Transverse colon (tissue), 4 donors: ENCODE measurements at regions not wholly inside any gene's neighbourhood (a gene's known extent, or its start where the extent isn't known, plus 50 kb on each side); places are given as distances from the start of the nearest gene placed in this dataset.
A peak's percentile ranks its signal among the peaks of the same experiment; 100 is the strongest.

ENCODE experiments used
- DNase-seq: peaks from one replicate; pipeline ENCODE4 v3.0.0-alpha.2; 2019
- H3K27ac ChIP-seq, 4 donors: fragments of 200-600 bp; sonication (generic); 2 replicates each; pipeline ENCODE4 v1.5.1; 2016 to 2018; ENCODE audit warnings: inconsistent platforms in 4 of 4
- H3K27me3 ChIP-seq: fragments of 200-600 bp; sonication (generic); 2 replicates; pipeline ENCODE4 v1.5.1; 2017; ENCODE audit warnings: inconsistent platforms
- H3K36me3 ChIP-seq, 4 donors: fragments of 200-600 bp; sonication (generic); 2 replicates each; pipeline ENCODE4 v1.5.1; 2017 to 2019; ENCODE audit warnings: inconsistent platforms in 4 of 4
- H3K4me1 ChIP-seq, 4 donors: fragments of 200-600 bp; sonication (generic); 2 replicates each; pipeline ENCODE4 v1.5.1; 2017 to 2020; ENCODE audit warnings: inconsistent platforms in 4 of 4
- H3K4me3 ChIP-seq, 4 donors: fragments of 200-600 bp; sonication (generic); 1 replicate in 1 of 4; 2 replicates in 3 of 4; pipeline versions ENCODE4 v1.5.1 to v1.6.1; 2017 to 2019; ENCODE audit warnings: inconsistent platforms in 4 of 4
- H3K9me3 ChIP-seq, 2 donors: fragments of 200-600 bp; sonication (generic); 2 replicates each; pipeline ENCODE4 v1.5.1; 2017 to 2019; ENCODE audit warnings: inconsistent platforms in 2 of 2
- EP300 ChIP-seq: sonication (generic); formaldehyde crosslinking; IDR thresholded peaks from one replicate; pipeline ENCODE4 v1.6.1; 2017; ENCODE audit warnings: antibody characterized with exemption, low read depth
- POLR2A ChIP-seq: fragments of 450-650 bp; IDR thresholded peaks from one replicate; pipeline ENCODE4 v1.6.1; 2016; ENCODE audit warnings: antibody characterized with exemption, mild to moderate bottlenecking, moderate library complexity
- POLR2AphosphoS5 ChIP-seq, 3 donors: sonication (generic); formaldehyde crosslinking; IDR thresholded peaks; one replicate each; pipeline ENCODE4 v1.6.1; 2016; ENCODE audit warnings: antibody characterized with exemption in 3 of 3
- WGBS, 2 donors: methylation state at CpG; one replicate each; pipeline ENCODE4 v1.1.5; 2018; ENCODE audit warnings: low coverage in 1 of 2; 5-methylcytosine and 5-hydroxymethylcytosine counted together
- in situ Hi-C, 4 donors: fragments of 200-750 bp; cut with MboI; loops; one replicate each; pipeline versions ENCODE4 v1.15.0 to v1.15.1; 2017; ENCODE audit warnings: low sequenced_read_pairs in 3 of 4, low pct_ligation_motif_present in 1 of 4, low pct_unique_long_range_greater_than_20kb in 1 of 4
- intact Hi-C: fragments of 100-400 bp; cut with DNase I; formaldehyde crosslinking; loops from one replicate; pipeline ENCODE4 v1.15.1; 2023; ENCODE audit warnings: low total_unique reads
- TF ChIP-seq, protein P1 (sequence below), 5 experiments: fragments of 200-600 bp in 3 of 5; fragments of 450-650 bp in 2 of 5; sonication (generic) in 3 of 5; IDR thresholded peaks; 1 replicate in 2 of 5; 2 replicates in 3 of 5; pipeline ENCODE4 v1.5.1; 2016 to 2017; ENCODE audit warnings: antibody characterized with exemption in 5 of 5, inconsistent platforms in 3 of 5, mild to moderate bottlenecking in 2 of 5, moderate library complexity in 1 of 5

DNA sequence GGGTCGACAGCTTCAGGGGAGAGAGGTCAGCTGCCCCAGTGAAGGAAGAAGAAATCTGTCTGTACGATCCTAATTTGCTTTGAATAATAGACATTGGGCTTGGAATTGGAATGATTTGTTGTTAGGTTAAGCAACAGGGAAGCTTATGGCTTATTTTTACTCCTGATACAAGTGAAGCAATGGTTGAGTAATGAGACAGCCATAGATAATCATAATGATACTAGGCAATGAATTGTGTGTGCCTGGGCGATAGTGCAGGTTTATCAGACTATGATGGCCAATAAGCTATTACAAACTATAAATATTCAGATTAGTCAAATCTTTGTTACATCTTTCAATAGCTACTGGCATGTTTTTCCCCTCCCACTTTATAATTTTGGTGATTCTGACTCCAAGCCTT lies 140.9 kb upstream of the CDIN1 start:
- intact Hi-C loops = no loop called here
- WGBS, 2 donors = 75 to 85% methylated on average over 3 of the region's 3 CpGs
- in situ Hi-C loops = no loop called here
- Histone ChIP-seq H3K9me3 (no peaks in the 10 kb centered on the region), H3K36me3 (no peaks in the 10 kb centered on the region), H3K4me3 (no peak overlapping the region), H3K4me1 (no peaks in the 10 kb centered on the region), H3K27me3 (no peaks in the 10 kb centered on the region), H3K27ac (no peak overlapping the region)
- TF ChIP-seq EP300 = no peak
- TF ChIP-seq POLR2A = no peak
- TF ChIP-seq, protein P1, sequence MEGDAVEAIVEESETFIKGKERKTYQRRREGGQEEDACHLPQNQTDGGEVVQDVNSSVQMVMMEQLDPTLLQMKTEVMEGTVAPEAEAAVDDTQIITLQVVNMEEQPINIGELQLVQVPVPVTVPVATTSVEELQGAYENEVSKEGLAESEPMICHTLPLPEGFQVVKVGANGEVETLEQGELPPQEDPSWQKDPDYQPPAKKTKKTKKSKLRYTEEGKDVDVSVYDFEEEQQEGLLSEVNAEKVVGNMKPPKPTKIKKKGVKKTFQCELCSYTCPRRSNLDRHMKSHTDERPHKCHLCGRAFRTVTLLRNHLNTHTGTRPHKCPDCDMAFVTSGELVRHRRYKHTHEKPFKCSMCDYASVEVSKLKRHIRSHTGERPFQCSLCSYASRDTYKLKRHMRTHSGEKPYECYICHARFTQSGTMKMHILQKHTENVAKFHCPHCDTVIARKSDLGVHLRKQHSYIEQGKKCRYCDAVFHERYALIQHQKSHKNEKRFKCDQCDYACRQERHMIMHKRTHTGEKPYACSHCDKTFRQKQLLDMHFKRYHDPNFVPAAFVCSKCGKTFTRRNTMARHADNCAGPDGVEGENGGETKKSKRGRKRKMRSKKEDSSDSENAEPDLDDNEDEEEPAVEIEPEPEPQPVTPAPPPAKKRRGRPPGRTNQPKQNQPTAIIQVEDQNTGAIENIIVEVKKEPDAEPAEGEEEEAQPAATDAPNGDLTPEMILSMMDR (IDR thresholded peaks at IDR 0.05) = no peak
- TF ChIP-seq POLR2AphosphoS5 (IDR thresholded peaks at IDR 0.05) = no peak
- DNase-seq = no peak

DNA sequence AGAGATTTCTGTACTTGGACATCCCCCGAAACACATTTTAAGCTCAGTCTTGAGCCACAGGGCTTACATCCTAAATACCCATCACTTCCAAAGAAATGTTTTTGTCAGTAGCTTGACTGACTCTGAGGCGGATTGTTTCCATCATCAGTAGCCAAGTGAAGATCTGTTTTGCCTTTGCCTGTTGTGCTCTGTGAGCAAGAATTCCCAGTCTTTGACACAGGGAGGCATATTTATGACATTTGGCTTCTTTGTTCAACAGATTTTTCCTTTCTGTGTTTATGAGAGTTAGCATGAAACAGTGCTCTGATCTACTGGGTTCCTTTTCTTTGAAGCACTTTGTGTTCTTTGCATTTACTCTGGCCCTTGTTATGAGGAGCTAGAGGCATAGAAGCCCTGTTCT lies 132.1 kb upstream of the CDIN1 start:
- Histone ChIP-seq H3K36me3 (no peaks in the 10 kb centered on the region), H3K4me3 (no peak overlapping the region), H3K27me3 (no peaks in the 10 kb centered on the region), H3K4me1 (peaks cover 0 to 3% (median 0%) of the 10 kb centered on the region in 4 donors), H3K9me3 (no peaks in the 10 kb centered on the region), H3K27ac (peak overlapping the region in 1 of 4 donors; percentile 18)
- WGBS, 2 donors = 39 to 79% methylated on average over 2 of the region's 2 CpGs
- no peak for DNase-seq
- intact Hi-C loops (no loop called here), in situ Hi-C loops (no loop called here)
- TF ChIP-seq POLR2AphosphoS5 (IDR thresholded peaks at IDR 0.05) (no peak), POLR2A (no peak), EP300 (no peak)
- TF ChIP-seq, protein P1 (IDR thresholded peaks at IDR 0.05) = no peak

DNA sequence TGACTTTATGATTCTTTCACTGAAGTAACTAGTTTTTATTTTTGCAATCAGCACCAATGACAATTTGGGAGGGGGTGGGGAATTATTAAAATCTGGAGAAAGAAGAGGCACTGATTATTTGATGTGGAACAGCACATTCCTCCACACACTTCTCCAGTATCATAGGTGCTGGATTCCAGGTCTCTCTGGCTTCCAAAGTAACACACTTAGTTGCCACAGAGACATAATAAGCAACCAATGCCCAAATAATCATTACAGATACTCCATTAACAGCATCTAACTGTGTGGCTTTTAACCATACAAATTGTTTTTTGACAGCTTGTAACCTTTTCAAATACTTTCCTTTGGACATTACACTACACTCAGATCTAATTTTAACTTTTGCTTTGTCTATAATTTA lies 131.0 kb upstream of the CDIN1 start:
- H3K9me3 ChIP-seq = no peaks in the 10 kb centered on the region
- peak overlapping the region in 2 of 4 donors; percentile 31 to 44 for H3K27ac ChIP-seq
- H3K4me1 ChIP-seq = peaks cover 0 to 3% (median 0%) of the 10 kb centered on the region in 4 donors
- no peaks in the 10 kb centered on the region for H3K36me3 ChIP-seq
- TF ChIP-seq EP300 (no peak), POLR2A (no peak), POLR2AphosphoS5 (IDR thresholded peaks at IDR 0.05) (no peak)
- TF ChIP-seq, protein P1 (IDR thresholded peaks at IDR 0.05) = no peak
- in situ Hi-C loops (no loop called here), intact Hi-C loops (no loop called here)
- DNase-seq = no peak
- no peak overlapping the region for H3K4me3 ChIP-seq
- H3K27me3 ChIP-seq = no peaks in the 10 kb centered on the region

DNA sequence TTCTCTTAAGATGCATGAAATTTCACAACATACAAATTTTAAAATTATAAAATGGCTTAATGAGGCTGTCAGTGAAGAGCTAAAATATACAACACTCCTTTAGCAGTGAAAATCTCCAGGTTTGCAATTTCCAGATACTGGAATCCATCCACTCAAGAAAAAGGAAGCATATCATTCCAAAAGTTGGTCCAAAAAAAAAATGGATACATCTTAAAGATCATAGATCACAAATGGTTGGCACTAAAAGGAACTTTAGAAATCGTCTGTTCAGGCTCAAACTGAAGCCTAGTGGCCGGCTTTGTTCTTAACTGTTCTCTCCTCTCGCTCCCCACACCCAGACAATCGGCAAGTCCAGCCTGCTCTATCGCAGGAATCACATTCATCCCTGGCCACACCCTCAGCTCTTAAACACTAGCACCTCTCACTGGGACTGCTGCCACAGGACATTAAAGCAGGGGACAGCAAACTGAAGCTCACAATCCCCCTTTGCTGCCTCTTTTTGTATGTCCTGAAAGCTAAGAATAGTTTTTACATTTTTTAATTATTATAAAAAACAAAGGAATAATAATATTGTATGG lies 130.3 kb upstream of the CDIN1 start:
- Histone ChIP-seq H3K27ac (peak overlapping the region in 2 of 4 donors; percentile 31 to 44), H3K4me3 (no peak overlapping the region), H3K36me3 (no peaks in the 10 kb centered on the region), H3K4me1 (peaks cover 0 to 3% (median 0%) of the 10 kb centered on the region in 4 donors), H3K27me3 (no peaks in the 10 kb centered on the region), H3K9me3 (no peaks in the 10 kb centered on the region)
- no peak for DNase-seq
- WGBS, 2 donors = 25 to 31% methylated on average over 3 to 5 of the region's 5 CpGs
- no peak for TF ChIP-seq POLR2A
- TF ChIP-seq, protein P1 (IDR thresholded peaks at IDR 0.05) = no peak
- no peak for TF ChIP-seq POLR2AphosphoS5 (IDR thresholded peaks at IDR 0.05)
- no peak for TF ChIP-seq EP300
- in situ Hi-C loops (no loop called here), intact Hi-C loops (no loop called here)
